Loucy (cell line): ENCODE measurements at regions not wholly inside any gene's neighbourhood (a gene's known extent, or its start where the extent isn't known, plus 50 kb on each side); places are given as distances from the start of the nearest gene placed in this dataset.

ENCODE experiments used
- H2AFZ ChIP-seq: fragments of 200-600 bp; sonication (generic); 2 replicates; pipeline ENCODE4 v1.6.0; 2016; ENCODE audit warnings: antibody characterized with exemption, mild to moderate bottlenecking, low read length, moderate library complexity
- H3F3A ChIP-seq: fragments of 200-600 bp; 2 replicates; pipeline ENCODE4 v1.6.0; 2016; ENCODE audit warnings: antibody characterized with exemption, low read depth, mild to moderate bottlenecking
- H3K27me3 ChIP-seq: fragments of 200-600 bp; sonication (generic); 2 replicates; pipeline ENCODE4 v1.6.1; 2014; ENCODE audit warnings: low read length, mild to moderate bottlenecking; ENCODE audit not compliant: insufficient read depth, poor library complexity, severe bottlenecking
- H3K36me3 ChIP-seq: fragments of 200-600 bp; sonication (generic); 2 replicates; pipeline ENCODE4 v1.6.1; 2016; ENCODE audit warnings: low read length; ENCODE audit not compliant: insufficient read depth
- H3K4me1 ChIP-seq: fragments of 200-600 bp; sonication (generic); 2 replicates; pipeline ENCODE4 v1.5.1; 2014; ENCODE audit warnings: low read length, mild to moderate bottlenecking; ENCODE audit not compliant: insufficient read depth, poor library complexity, severe bottlenecking
- H3K4me2 ChIP-seq: fragments of 200-600 bp; sonication (generic); 2 replicates; pipeline ENCODE4 v1.6.0; 2014; ENCODE audit warnings: antibody characterized with exemption, low read length, low read depth, mild to moderate bottlenecking; ENCODE audit not compliant: poor library complexity, severe bottlenecking
- H3K4me3 ChIP-seq: fragments of 200-600 bp; sonication (generic); 2 replicates; pipeline ENCODE4 v1.5.1; 2014; ENCODE audit warnings: low read length, mild to moderate bottlenecking, mixed read lengths; ENCODE audit not compliant: poor library complexity, severe bottlenecking
- H3K79me2 ChIP-seq: fragments of 200-600 bp; sonication (generic); 2 replicates; pipeline ENCODE4 v1.6.1; 2014; ENCODE audit warnings: low read length; ENCODE audit not compliant: insufficient read depth
- H3K9ac ChIP-seq: fragments of 200-600 bp; sonication (generic); 2 replicates; pipeline ENCODE4 v1.6.0; 2014; ENCODE audit warnings: mild to moderate bottlenecking, low read depth, low read length, moderate library complexity; ENCODE audit not compliant: poor library complexity, severe bottlenecking
- H3K9me2 ChIP-seq: fragments of 200-600 bp; sonication (generic); replicated peaks from 2 replicates; pipeline ENCODE4 v1.6.1; 2016; ENCODE audit warnings: low read depth, low read length, mixed read lengths
- H3K9me3 ChIP-seq: fragments of 200-600 bp; sonication (generic); 2 replicates; pipeline ENCODE4 v1.6.1; 2014; ENCODE audit warnings: mild to moderate bottlenecking, antibody characterized with exemption, low read length, low read depth; ENCODE audit not compliant: insufficient read depth
- H4K20me1 ChIP-seq: fragments of 200-600 bp; sonication (generic); 2 replicates; pipeline ENCODE4 v1.6.0; 2014; ENCODE audit warnings: antibody characterized with exemption, low read length, mild to moderate bottlenecking; ENCODE audit not compliant: insufficient read depth, poor library complexity, severe bottlenecking
- EZH2phosphoT487 ChIP-seq: fragments of 200-600 bp; IDR thresholded peaks from 2 replicates; pipeline ENCODE4 v1.6.1; 2018; ENCODE audit warnings: antibody characterized with exemption, mild to moderate bottlenecking, moderate library complexity, borderline replicate concordance
- TF ChIP-seq, protein P1 (sequence below): fragments of 200-600 bp; sonication (generic); conservative IDR thresholded peaks from 2 replicates; pipeline ENCODE4 v1.5.1; 2014; ENCODE audit warnings: mild to moderate bottlenecking, antibody characterized with exemption, low read length

DNA sequence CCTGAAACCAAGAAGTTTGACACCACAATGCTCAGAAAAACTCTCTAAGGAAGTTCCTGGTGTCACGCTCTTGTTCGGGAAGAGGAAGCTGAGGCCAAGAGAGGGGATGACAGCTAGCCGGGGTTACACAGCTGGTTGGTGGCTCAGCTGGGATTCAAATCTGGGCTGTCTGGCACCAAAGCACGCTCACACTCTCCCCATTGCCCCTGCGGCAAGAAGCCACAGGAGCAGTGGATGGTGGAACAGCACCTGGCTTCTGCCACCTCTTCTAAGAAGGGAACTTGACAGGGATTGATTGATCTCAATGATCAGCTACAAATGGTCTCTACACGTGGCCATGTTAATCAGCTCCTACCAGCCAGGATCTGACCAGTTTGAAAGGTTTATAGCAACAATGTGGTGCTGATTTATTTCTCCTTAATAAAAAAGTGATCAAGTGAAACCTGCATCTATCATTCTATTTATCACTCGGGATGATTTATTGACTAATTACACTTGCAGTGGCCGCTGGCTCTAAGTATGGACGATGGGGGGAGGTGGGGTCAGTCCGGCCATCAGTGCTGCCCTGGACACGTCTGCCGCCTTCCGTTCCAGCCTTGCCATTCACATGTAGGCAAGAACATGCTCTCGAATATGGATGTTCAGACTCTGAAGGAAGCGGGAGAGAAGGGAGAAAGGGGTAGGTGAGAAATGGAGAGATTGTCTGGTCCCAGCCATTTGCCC, 71.9 kb upstream of the TOP1 start:
- Histone ChIP-seq H2AFZ (no peak overlapping the region), H3F3A (no peaks in the 10 kb centered on the region), H3K4me2 (no peak overlapping the region), H3K4me3 (no peak overlapping the region), H3K9me2 (no peaks in the 10 kb centered on the region), H3K9me3 (no peaks in the 10 kb centered on the region), H3K79me2 (no peaks in the 10 kb centered on the region), H3K27me3 (no peaks in the 10 kb centered on the region), H3K4me1 (peaks cover 7% of the 10 kb centered on the region), H3K36me3 (no peaks in the 10 kb centered on the region), H3K9ac (no peak overlapping the region), H4K20me1 (no peaks in the 10 kb centered on the region)
- TF ChIP-seq, protein P1, sequence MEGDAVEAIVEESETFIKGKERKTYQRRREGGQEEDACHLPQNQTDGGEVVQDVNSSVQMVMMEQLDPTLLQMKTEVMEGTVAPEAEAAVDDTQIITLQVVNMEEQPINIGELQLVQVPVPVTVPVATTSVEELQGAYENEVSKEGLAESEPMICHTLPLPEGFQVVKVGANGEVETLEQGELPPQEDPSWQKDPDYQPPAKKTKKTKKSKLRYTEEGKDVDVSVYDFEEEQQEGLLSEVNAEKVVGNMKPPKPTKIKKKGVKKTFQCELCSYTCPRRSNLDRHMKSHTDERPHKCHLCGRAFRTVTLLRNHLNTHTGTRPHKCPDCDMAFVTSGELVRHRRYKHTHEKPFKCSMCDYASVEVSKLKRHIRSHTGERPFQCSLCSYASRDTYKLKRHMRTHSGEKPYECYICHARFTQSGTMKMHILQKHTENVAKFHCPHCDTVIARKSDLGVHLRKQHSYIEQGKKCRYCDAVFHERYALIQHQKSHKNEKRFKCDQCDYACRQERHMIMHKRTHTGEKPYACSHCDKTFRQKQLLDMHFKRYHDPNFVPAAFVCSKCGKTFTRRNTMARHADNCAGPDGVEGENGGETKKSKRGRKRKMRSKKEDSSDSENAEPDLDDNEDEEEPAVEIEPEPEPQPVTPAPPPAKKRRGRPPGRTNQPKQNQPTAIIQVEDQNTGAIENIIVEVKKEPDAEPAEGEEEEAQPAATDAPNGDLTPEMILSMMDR = no peak
- TF ChIP-seq EZH2phosphoT487 = no peak

DNA sequence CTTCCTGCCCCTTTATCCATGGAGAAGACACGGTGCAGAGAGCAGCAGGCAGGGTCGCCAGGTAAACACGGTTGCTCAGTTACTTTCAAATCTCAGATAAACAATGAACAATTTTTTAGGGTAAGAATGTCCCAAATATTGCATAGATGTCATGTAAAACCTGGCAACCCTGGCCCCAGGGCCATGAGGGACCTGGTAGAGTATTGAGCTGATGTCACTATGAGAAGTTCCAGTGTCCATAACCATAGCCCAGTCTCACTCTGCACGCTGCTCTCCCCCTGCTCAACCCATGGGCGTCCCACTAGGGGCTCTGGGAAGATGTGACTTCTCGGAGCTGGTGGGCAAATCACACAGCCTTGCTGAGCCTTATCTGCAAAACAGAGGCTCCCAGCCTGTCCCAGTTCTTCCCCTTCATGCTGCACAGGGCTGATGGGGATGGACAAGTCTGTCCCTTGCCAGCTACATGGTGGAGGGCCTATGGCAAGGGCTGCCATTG, 71.3 kb upstream of the TOP1 start:
- no peaks in the 10 kb centered on the region for H3K9me3 ChIP-seq
- H3K4me1 ChIP-seq = peaks cover 13% of the 10 kb centered on the region
- H3F3A ChIP-seq = no peaks in the 10 kb centered on the region
- H3K4me2 ChIP-seq = no peak overlapping the region
- H3K9me2 ChIP-seq = no peaks in the 10 kb centered on the region
- no peaks in the 10 kb centered on the region for H3K79me2 ChIP-seq
- H3K9ac ChIP-seq = no peak overlapping the region
- H4K20me1 ChIP-seq = no peaks in the 10 kb centered on the region
- H3K27me3 ChIP-seq = no peaks in the 10 kb centered on the region
- H3K36me3 ChIP-seq = no peaks in the 10 kb centered on the region
- no peak overlapping the region for H3K4me3 ChIP-seq
- TF ChIP-seq, protein P1 = no peak
- TF ChIP-seq EZH2phosphoT487 = no peak
- H2AFZ ChIP-seq = no peak overlapping the region

DNA sequence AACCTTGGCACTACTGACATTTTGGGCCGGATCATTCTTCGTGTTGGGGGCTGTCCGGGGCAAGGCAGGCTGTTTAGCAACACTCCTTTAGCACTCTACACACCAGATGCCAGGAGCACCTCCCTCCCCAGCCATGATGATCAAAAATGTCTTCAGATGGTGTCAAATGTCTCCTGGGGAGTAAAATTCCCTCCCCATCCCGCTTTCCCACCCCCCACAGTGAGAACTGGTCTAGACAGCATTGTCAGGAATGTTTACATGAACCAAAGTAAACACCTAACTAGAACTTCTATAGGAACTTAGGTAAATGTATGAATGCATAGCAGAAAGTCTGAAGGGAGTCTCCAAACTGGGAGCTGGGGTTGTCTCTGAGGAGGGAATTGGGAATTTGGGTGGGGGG, 70.0 kb upstream of the TOP1 start:
- H4K20me1 ChIP-seq = no peaks in the 10 kb centered on the region
- H3F3A ChIP-seq = no peaks in the 10 kb centered on the region
- H2AFZ ChIP-seq = no peak overlapping the region
- H3K36me3 ChIP-seq = no peaks in the 10 kb centered on the region
- H3K9me2 ChIP-seq = no peaks in the 10 kb centered on the region
- no peak overlapping the region for H3K9ac ChIP-seq
- no peaks in the 10 kb centered on the region for H3K79me2 ChIP-seq
- H3K4me1 ChIP-seq = peaks cover 17% of the 10 kb centered on the region
- H3K27me3 ChIP-seq = no peaks in the 10 kb centered on the region
- H3K4me3 ChIP-seq = no peak overlapping the region
- no peaks in the 10 kb centered on the region for H3K9me3 ChIP-seq
- no peak for TF ChIP-seq EZH2phosphoT487
- TF ChIP-seq, protein P1 = no peak
- H3K4me2 ChIP-seq = no peak overlapping the region
